ENCODE measurements at regions not wholly inside any gene's neighbourhood (a gene's known extent, or its start where the extent isn't known, plus 50 kb on each side); places are given as distances from the start of the nearest gene placed in this dataset.

- Histone ChIP-seq H3K9me3 (ENCODE audit: low read length) (no peaks in the 10 kb centered on the region), H2AFZ (ENCODE audit: low read length) (no peak overlapping the region), H4K20me1 (ENCODE audit: insufficient read depth, low read length) (no peaks in the 10 kb centered on the region), H3K4me2 (ENCODE audit: low read depth, low read length) (no peak overlapping the region), H3K9ac (ENCODE audit: insufficient read depth, low read depth, low read length) (no peak overlapping the region), H3K79me2 (ENCODE audit: insufficient read depth, low read length) (no peaks in the 10 kb centered on the region), H3K4me1 (ENCODE audit: insufficient read depth, low read length) (peaks cover 8% of the 10 kb centered on the region), H3K27me3 (ENCODE audit: control insufficient read depth in 1 of 2, insufficient read depth in 2 of 2, low read length in 2 of 2) (no peaks in the 10 kb centered on the region; a peak in 1 of 5 replicates), H3K27ac (ENCODE audit: extremely low read length, insufficient read depth, low read length) (no peak overlapping the region), H3K36me3 (replicated peaks in 1 of 2; ENCODE audit: control insufficient read depth in 1 of 2, insufficient read depth in 2 of 2, low read length in 2 of 2) (no peaks in the 10 kb centered on the region), H3K4me3 (replicated peaks in 1 of 3; ENCODE audit: insufficient read depth in 1 of 3, low read depth in 2 of 3, low read length in 3 of 3) (no peak overlapping the region)
- FAIRE-seq (no peak), ATAC-seq (no peak), DNase-seq (ENCODE audit: low spot score) (no peak)
- WGBS (ENCODE audit: low lambda C conversion rate), result 11% methylated on average over 1 of the region's 1 CpG
- ChIA-PET CTCF (ENCODE audit: low intra/inter-chr PET ratio, low total read pairs) (no interaction called here), POLR2A (no interaction called here)
- in situ Hi-C loops (cut with HindIII; ENCODE audit: extremely low pct_ligation_motif_present, low pct_unique_long_range_greater_than_20kb) (no loop called here), intact Hi-C loops (cut with micrococcal nuclease; ENCODE audit: unreplicated experiment) (no loop called here)
- BruUV-seq (replicated peaks), result no TSS peak
- no peak for TF ChIP-seq NR2F6 (IDR thresholded peaks at IDR 0.05)
- TF ChIP-seq NR2F6 (CRISPR knock-in tag; IDR thresholded peaks at IDR 0.05), result no peak
- TF ChIP-seq CCDC6 (CRISPR knock-in tag; IDR thresholded peaks at IDR 0.05), result no peak
- no peak for TF ChIP-seq HNF1A (IDR thresholded peaks at IDR 0.05; ENCODE audit: low read depth)
- no peak for TF ChIP-seq HNF1A (CRISPR knock-in tag; IDR thresholded peaks at IDR 0.05; ENCODE audit: borderline replicate concordance)
- no peak for TF ChIP-seq ZFP62 (CRISPR knock-in tag; IDR thresholded peaks at IDR 0.05)
- no peak for TF ChIP-seq HNRNPLL (IDR thresholded peaks at IDR 0.05; ENCODE audit: low read depth, low read length, poor library complexity, severe bottlenecking)
- TF ChIP-seq SMC3 (IDR thresholded peaks at IDR 0.05; ENCODE audit: low read length), result no peak
- TF ChIP-seq SKIL (CRISPR knock-in tag; IDR thresholded peaks at IDR 0.05; ENCODE audit: borderline replicate concordance), result no peak
- no peak for TF ChIP-seq ATF2 (CRISPR knock-in tag; IDR thresholded peaks at IDR 0.05)
- no peak for TF ChIP-seq NFIB (CRISPR knock-in tag; IDR thresholded peaks at IDR 0.05; ENCODE audit: borderline replicate concordance)
- TF ChIP-seq PHF5A (CRISPR knock-in tag; IDR thresholded peaks at IDR 0.05; ENCODE audit: low read depth, unreplicated experiment), result no peak
- TF ChIP-seq RERE (CRISPR knock-in tag; IDR thresholded peaks at IDR 0.05; ENCODE audit: low read depth), result no peak
These were observed 83.4 kb downstream of the ELOVL4 start for GRCh38 chr6:79864001-79864400.

All from HepG2 (cell line).